Skin epidermis (tissue), 12 donors: ENCODE measurements at regions not wholly inside any gene's neighbourhood (a gene's known extent, or its start where the extent isn't known, plus 50 kb on each side); places are given as distances from the start of the nearest gene placed in this dataset.
"Not testable (repeated sequence)": the region's sequence is repeated elsewhere in the genome, so short reads cannot be mapped to it uniquely, and the experiment has no call there.

Source experiments
- H3K27ac ChIP-seq, 21 experiments: fragments of 200-600 bp; sonication (generic) in 11 of 21; one replicate each; pipeline ENCODE4 v1.5.0; 2020; ENCODE audit warnings: mild to moderate bottlenecking in 3 of 21, inconsistent platforms in 2 of 21, moderate library complexity in 2 of 21
- H3K4me3 ChIP-seq, 7 experiments: fragments of 200-600 bp; sonication (generic) in 2 of 7; one replicate each; pipeline ENCODE4 v1.5.0; 2020; ENCODE audit warnings: inconsistent platforms in 2 of 7, mild to moderate bottlenecking in 2 of 7, moderate library complexity in 1 of 7

GRCh38 chr9:129427149-129427548 lies 193.8 kb downstream of the C9orf50 start:
- Histone ChIP-seq H3K27ac (no peak overlapping the region), H3K4me3 (no peak overlapping the region)

GRCh38 chr9:129423755-129424154 lies 197.1 kb downstream of the C9orf50 start:
- H3K27ac ChIP-seq, H3K4me3 ChIP-seq: not testable (repeated sequence)

- Histone ChIP-seq H3K4me3 (no peak overlapping the region), H3K27ac (peak overlapping the region in 3 of 21 experiments; percentile 17 to 51 (median 43))
Measured at GRCh38 chr9:129423216-129423615, 197.7 kb downstream of the C9orf50 start.

- H3K27ac ChIP-seq = peak overlapping the region in 4 of 21 experiments; percentile 17 to 51 (median 36)
Measured at GRCh38 chr9:129422843-129423192, 198.1 kb downstream of the C9orf50 start.

GRCh38 chr9:129422032-129422842 lies 198.7 kb downstream of the C9orf50 start:
- Histone ChIP-seq H3K4me3 (no peak overlapping the region), H3K27ac (peak overlapping the region in 2 of 21 experiments; percentile 30 to 51)

More at GRCh38 chr9:129422843-129423192, 198.1 kb downstream of the C9orf50 start:
- H3K4me3 ChIP-seq = no peak overlapping the region

GRCh38 chr9:129421371-129421770 lies 199.5 kb downstream of the C9orf50 start:
- no peak overlapping the region for H3K4me3 ChIP-seq
- H3K27ac ChIP-seq = no peak overlapping the region

GRCh38 chr9:129420721-129421120 lies 200.2 kb downstream of the C9orf50 start:
- Histone ChIP-seq H3K4me3 (no peak overlapping the region), H3K27ac (no peak overlapping the region)

- H3K4me3 ChIP-seq = no peak overlapping the region
- H3K27ac ChIP-seq = no peak overlapping the region
Measured at GRCh38 chr9:129419382-129419899, 201.5 kb downstream of the C9orf50 start.

- Histone ChIP-seq H3K27ac (no peak overlapping the region), H3K4me3 (no peak overlapping the region)
Measured at GRCh38 chr9:129418451-129418850, 202.4 kb downstream of the C9orf50 start.

- H3K4me3 ChIP-seq = no peak overlapping the region
- H3K27ac ChIP-seq = peak overlapping the region in 6 of 21 experiments; percentile 7 to 47 (median 25)
Measured at GRCh38 chr9:129416821-129417539, 203.9 kb downstream of the C9orf50 start.

- Histone ChIP-seq H3K4me3 (no peak overlapping the region), H3K27ac (peak overlapping the region in 11 of 21 experiments; percentile 9 to 100 (median 38))
Measured at GRCh38 chr9:129415942-129416651, 204.8 kb downstream of the C9orf50 start.

GRCh38 chr9:129414993-129415941 lies 205.6 kb downstream of the C9orf50 start:
- peak overlapping the region in 20 of 21 experiments; percentile 93 to 100 (median 99) for H3K27ac ChIP-seq
- no peak overlapping the region for H3K4me3 ChIP-seq

- Histone ChIP-seq H3K4me3 (peak overlapping the region; percentile 32 to 60 (median 45)), H3K27ac (peak overlapping the region; percentile 93 to 100 (median 99))
Measured at GRCh38 chr9:129414377-129414992, 206.4 kb downstream of the C9orf50 start.

GRCh38 chr9:129413537-129414376 lies 207.1 kb downstream of the C9orf50 start:
- Histone ChIP-seq H3K27ac (peak overlapping the region; percentile 93 to 100 (median 99)), H3K4me3 (peak overlapping the region; percentile 32 to 60 (median 45))

GRCh38 chr9:129412814-129413536 lies 207.9 kb downstream of the C9orf50 start:
- peak overlapping the region; percentile 93 to 100 (median 99) for H3K27ac ChIP-seq

GRCh38 chr9:129412176-129412813 lies 208.6 kb downstream of the C9orf50 start:
- H3K4me3 ChIP-seq = not testable (repeated sequence)
- H3K27ac ChIP-seq = peak overlapping the region; percentile 93 to 100 (median 99)

More at GRCh38 chr9:129412814-129413536, 207.9 kb downstream of the C9orf50 start:
- peak overlapping the region; percentile 32 to 60 (median 45) for H3K4me3 ChIP-seq
